Fibroblast of the aortic adventitia (primary cell): ENCODE measurements at regions not wholly inside any gene's neighbourhood (a gene's known extent, or its start where the extent isn't known, plus 50 kb on each side); places are given as distances from the start of the nearest gene placed in this dataset.

ENCODE experiments used
- DNase-seq: peaks from one replicate; pipeline ENCODE4 v3.0.0-alpha.2; 2010; ENCODE audit warnings: low read depth
- H3K4me3 ChIP-seq: 2 replicates; pipeline ENCODE4 v1.5.1; 2011; ENCODE audit warnings: low read depth, mild to moderate bottlenecking, control low read depth, low read length, moderate library complexity
- CTCF ChIP-seq: IDR thresholded peaks from 2 replicates; pipeline ENCODE4 v1.5.1; 2011; ENCODE audit warnings: mild to moderate bottlenecking, low read length, control low read depth, inconsistent platforms; ENCODE audit not compliant: insufficient read depth

GRCh38 chr6:14948586-14949245 is 297.2 kb upstream of the JARID2 start:
- no peak for TF ChIP-seq CTCF

GRCh38 chr6:14950103-14950969 is 295.5 kb upstream of the JARID2 start:
- no peak overlapping the region for H3K4me3 ChIP-seq
- DNase-seq: no peak
- TF ChIP-seq CTCF: no peak

More at GRCh38 chr6:14948586-14949245, 297.2 kb upstream of the JARID2 start:
- no peak overlapping the region for H3K4me3 ChIP-seq
- no peak for DNase-seq

- TF ChIP-seq CTCF: no peak
- DNase-seq: no peak
- H3K4me3 ChIP-seq: no peak overlapping the region
These were observed 294.9 kb upstream of the JARID2 start for GRCh38 chr6:14950970-14951276.

GRCh38 chr6:14951704-14952103 is 294.2 kb upstream of the JARID2 start:
- DNase-seq: peak; percentile 5
- TF ChIP-seq CTCF: no peak
- no peak overlapping the region for H3K4me3 ChIP-seq

GRCh38 chr6:14953836-14954235 is 292.0 kb upstream of the JARID2 start:
- no peak overlapping the region for H3K4me3 ChIP-seq
- no peak for TF ChIP-seq CTCF
- DNase-seq: no peak

- DNase-seq: no peak
- no peak overlapping the region for H3K4me3 ChIP-seq
- no peak for TF ChIP-seq CTCF
These were observed 288.4 kb upstream of the JARID2 start for GRCh38 chr6:14957355-14958059.
